GM21360 (cell line): ENCODE measurements at regions not wholly inside any gene's neighbourhood (a gene's known extent, or its start where the extent isn't known, plus 50 kb on each side); places are given as distances from the start of the nearest gene placed in this dataset.

ENCODE experiments used
- ATAC-seq: cut with Tn5 transposase; IDR thresholded peaks from one replicate; pipeline ENCODE4 v1.9.1; 2021; ENCODE audit warnings: mild to moderate bottlenecking, moderate library complexity; ENCODE audit not compliant: unreplicated experiment

DNA sequence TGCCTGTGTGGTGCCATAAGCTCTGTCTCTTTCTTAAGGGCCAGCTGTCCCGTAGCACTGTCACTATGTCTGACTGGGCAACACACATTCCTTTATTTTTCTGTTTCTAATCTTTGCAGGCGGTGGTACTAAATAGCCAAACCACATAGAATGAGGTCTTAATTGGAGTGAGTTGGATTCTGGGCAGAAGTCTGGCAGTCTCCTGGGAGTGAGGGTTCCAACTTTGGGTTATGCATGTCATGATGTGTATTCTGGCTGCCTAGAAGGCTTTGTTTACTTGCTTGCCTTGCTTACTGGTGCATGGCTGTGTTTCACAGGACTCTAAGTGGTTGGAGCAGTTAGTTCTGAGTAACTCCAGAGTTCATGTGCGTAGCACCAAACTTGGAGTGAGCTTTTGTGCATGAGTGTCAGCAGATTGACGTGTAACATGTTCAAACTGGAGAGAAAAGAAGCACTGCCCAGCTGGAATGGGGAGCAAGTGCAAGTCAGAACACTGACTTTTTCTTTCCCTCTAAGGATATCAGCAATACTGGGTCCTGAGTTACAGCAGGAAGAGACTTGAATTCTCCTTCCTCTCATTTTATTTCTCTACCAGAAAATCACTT lies 185.8 kb downstream of the PCSK1 start:
- ATAC-seq: no peak

DNA sequence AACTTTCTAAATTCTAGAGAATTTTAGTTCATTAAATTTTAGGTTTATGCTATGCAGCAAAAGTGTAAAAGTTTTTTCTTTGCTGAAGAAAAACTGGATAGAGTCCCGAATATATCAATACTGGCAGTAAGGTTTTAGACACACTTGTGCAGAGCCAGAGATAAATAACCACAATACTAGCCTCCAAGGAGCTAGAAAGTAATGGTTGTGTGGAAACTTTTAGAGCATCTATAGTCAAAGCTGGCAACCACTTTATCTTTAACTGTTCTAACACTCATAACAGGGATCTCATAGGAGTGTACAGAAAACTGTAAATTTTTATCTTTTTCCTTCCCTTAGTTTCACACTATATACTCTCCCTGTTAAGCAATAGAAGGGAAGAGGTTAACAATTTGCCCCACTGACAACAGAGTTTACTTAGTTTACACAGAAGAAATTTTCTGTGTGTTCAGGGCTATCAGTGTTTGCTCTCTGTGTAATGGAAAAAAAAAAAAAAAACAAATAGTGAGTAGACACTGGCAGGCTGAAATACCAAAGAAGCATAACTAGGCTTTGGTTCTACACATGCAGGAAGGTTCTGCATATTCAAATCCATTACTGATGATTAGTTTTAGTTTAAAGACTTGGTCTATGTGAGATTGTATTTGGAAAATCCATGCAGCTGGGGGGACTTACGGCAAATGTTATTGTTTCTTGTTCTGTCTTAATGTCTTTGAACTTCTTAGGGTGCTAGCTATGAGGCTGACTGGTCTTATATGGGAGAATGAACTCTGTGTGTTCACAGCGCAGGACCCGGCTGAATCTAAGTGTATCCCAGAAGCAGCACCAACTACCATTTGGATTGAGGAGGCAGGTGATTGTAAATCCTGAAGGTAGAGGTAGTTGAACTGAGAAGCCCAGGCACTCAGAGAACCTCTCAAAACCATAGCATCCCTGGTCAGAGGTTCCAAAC lies 187.6 kb downstream of the PCSK1 start:
- ATAC-seq: no peak

DNA sequence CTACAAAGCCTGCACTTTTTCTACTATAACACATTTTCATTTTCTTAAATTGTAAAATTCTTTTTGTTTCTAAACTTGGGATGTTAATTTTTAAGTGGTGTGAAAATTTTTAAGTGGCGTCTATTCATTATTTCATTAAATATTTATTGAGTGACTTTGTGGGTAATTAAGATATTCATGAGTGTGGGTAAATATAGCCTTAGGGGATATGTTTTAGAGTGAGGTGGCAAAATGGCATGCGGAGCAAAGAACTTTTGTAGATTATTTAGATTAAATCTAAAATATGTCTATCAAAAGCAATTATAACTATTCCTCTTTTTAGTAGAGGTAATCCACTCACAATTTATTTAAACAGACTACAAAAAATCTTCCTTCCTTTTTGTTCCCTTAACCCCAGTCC lies 188.4 kb downstream of the PCSK1 start:
- no peak for ATAC-seq

DNA sequence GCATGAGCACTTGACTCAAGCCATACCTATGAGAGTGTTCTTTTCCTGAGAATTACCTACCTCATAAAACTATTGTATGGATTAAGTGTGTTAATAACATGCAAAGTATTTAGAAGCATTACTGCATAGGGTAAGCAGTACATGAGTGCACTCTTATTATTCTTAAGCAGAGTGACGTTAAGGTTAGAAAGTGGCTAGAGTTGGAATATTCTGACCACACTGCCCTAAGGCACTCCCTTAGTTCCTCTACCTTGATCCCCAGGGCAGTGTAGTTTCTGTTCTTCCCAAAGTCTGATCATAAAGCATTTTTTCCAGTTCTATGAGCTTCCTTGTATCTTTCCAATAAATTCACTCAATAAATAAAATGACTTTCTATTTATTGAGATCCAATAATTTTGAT lies 189.2 kb downstream of the PCSK1 start:
- ATAC-seq: no peak

DNA sequence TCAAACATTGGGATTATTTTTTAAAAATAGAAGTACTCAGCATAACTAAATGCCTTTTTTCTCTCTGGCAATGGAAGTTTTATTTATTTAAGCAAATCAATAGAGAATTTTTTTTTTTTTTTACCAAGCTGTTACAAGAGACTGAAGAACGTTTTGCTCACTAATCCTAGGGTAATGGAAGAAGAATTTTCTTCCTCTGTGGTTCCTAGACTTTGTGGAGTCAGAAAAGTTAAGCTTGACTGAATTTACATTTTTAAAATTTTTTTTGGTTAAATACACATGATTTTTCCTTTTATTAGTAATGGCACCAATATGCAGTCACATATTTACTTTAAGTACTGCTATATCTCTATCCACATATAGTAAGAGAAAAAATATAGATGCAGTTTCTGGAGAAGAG lies 189.8 kb downstream of the PCSK1 start:
- no peak for ATAC-seq

DNA sequence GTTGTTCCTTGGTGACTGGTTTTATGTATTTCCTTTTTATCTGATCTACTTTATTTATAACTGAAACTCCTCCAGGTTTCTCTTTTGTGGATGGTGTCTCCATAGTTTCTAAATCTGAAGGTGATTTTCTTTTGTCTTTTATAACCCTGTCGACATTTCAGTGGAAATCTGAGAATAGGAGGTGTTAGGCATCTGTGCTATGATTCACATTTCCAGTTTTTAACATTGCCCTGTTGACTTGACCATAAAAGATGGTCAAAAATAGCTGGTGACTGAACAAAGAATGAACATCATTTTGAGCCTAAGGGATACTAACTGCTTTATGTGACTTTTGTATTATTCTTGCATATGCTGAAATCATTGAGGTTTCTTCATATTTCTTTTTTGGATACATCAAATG lies 190.5 kb downstream of the PCSK1 start:
- no peak for ATAC-seq

DNA sequence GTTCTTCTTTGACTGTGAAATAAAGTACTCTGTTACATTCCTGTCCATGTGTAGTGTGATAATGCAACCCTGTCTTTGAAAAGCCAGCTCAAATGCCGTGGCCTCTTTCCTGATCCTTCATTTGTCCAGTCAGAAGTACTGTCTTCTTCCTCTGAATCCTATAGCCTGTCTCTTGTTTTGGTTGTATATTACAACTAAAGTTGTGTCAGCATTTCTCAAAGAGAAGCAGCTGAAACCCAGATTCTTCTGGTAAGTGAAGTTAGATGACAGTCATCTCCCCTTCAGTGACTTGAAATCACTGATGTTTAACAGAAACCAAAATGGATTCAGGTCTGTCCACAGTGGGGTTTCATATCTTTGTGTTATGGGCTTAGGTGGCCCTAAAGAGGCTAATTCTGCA lies 196.2 kb downstream of the PCSK1 start:
- ATAC-seq: no peak

DNA sequence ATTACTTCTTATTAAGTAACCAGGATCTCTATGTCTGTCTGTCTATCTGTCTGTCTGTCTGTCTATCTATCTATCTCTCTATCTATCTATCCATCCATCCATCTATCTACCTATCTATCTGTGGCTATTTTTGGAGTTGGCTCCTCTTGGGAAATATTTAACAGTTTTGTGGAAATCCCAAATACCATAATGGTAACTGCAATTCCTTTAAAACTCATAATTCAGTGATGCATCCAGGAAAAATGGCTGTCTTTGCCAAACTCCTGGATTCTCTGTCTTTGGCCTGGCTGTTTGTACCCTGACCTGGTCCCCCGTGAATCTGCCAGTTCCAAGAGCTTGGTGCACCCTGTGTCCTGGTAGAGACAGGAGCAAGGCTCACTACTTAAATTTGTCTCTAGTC lies 197.0 kb downstream of the PCSK1 start:
- ATAC-seq: no peak

DNA sequence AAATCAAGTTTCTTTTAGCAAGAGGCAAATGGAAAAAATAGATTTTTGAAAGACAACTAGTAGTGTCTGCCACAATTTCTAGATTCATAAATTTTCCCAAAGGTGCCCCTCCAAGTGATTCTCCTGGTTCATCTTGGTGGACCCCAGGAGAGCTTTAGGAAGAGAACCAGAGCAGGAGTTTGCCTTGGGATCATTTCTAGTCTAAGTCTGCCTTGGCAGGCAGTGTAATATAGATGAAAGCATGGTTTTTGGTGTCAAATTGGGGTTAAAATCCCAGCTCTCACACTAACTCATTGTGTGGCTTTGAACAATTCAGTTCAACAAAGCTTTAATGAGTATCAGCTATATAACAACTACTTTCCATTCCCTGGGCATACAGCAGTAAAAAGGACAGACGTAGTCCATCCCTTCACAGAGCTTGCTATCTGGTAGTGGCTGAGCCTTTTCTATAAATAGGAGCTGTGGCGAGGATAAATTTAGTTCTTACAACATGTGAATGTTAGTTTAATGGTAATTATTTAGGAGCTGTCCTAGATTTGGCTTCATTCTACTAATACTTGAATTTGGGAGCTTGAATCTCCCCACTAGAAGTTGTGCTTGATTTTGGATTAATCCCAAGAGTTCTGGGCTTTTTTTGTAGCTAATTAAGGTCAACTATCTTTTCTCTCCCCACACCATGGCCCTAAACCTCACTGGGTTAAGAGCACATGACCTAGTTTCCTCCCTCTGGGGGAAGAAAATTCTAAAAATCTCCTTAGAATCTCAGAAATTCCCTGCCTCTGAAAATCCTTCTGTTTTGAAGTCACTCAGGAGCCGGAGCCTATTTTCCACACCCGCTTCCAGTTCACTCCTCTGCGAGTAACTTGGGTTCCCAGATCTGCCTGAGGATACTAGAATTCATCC lies 197.8 kb downstream of the PCSK1 start:
- no peak for ATAC-seq

DNA sequence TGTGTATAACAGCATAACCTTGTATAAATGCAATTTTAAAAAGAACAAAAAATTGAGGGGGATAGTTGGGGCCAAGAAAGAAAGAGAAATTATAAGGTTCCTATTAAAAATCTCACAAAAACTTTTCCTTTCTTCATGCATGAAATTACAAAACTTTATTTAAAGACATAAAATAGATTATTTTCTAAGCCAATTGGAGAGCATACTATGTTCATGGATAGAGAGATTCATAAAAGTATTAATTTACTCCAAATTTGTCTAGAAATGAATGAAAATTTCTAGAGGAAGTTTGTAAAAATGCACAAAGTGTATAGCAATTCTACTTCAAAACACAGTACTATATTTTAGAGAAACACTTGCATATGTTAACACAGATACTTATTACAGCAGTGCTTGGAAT lies 200.4 kb downstream of the PCSK1 start:
- ATAC-seq: no peak

DNA sequence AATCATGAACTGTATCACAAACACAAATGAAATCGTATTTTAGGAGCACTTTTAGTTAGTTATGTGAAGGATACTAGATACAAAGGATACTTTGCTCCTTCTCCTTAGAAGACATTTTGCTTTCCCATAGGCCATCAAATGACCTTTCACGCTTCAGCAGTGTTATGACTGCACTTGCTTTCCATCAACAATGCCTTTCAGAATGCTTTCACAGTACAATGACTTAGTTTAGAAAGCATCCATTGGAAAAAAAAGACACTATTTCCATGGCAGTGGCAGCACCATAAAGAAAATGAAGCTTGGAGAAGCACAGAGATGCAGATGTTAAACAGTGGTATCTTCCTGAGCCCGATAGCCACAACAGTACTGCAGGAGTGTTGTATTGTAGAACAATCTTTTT lies 203.9 kb downstream of the PCSK1 start:
- no peak for ATAC-seq

DNA sequence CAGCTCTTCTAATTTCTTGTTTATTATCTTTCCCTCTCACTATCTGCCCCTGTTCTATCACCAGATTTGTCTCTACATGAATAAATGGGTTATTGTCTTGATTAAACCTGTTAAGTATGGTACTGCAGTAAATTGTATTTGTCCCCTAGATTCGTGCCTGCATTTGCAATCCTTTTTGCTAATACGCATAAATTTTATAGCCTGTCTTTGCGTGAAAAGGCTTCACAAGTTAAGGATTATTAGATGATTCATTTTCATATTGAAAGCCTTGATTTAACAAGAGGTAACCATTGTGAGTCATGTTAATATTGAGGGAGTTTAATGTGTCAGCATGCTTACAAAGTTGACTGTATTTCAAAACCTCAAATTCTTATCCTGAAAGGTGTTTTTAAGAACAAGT lies 204.6 kb downstream of the PCSK1 start:
- ATAC-seq: no peak

DNA sequence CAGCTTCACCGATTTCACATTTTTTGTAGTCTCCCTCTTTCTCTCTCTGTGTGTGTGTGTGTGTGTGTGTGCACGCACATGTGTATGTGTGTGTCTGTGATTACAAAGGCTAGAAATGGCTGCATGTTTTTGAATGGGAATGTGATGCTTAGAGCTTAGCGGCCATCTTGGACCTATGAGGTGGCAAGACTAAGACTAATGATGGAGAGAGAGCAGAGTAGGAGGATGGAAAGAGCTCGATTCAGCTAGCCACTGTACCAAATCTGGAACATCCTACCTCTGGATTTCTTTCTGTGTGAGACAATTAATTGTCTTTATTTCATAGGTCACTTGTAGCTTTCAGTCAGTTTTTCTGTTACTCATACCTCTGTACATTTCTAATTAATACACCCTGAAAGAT lies 205.1 kb downstream of the PCSK1 start:
- ATAC-seq: no peak

DNA sequence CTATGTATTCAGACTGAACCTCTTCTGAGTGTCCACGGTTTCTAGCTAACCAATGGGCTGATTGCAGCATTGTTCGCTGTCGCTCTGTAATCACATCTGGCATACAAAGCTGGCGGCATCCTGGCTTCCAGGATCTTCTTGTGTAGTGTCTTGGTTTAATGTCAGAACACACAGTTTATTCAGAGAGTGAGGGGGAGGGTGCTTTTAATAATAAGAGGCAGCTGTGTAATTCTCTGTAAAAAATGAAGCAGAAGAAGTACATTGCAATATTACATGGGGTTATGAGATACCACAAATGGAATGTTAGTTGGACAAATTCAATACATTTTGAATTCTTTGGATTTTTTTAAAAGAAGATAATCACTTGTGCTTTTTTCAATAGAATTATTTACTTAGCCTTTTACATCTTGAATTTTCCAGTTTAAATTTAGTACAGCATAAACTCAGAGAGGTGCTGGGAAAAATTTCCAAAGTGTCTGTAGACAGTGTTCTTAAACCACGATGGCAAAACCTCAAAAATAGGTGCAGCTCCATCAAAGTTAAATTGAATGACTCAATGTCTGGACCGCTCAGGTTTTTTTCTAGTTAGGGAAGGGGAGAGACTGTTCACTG lies 206.0 kb downstream of the PCSK1 start:
- no peak for ATAC-seq

DNA sequence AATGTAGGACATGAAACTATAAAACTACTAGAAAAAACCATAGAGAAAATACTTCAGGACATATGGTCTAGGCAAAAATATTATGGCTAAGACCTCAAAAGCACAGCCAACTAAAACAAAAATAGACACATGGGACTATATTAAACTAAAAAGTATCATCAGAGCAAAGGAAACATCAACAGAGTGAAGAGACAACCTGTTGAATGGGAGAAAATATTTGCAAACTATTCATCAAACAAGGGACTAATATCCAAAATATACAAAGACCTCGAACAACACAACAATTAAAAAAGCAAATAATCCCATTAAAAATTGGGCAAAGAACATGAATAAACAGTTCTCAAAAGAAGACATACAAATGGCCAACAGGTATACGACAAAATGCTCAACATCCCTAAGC lies 210.9 kb downstream of the PCSK1 start:
- no peak for ATAC-seq

DNA sequence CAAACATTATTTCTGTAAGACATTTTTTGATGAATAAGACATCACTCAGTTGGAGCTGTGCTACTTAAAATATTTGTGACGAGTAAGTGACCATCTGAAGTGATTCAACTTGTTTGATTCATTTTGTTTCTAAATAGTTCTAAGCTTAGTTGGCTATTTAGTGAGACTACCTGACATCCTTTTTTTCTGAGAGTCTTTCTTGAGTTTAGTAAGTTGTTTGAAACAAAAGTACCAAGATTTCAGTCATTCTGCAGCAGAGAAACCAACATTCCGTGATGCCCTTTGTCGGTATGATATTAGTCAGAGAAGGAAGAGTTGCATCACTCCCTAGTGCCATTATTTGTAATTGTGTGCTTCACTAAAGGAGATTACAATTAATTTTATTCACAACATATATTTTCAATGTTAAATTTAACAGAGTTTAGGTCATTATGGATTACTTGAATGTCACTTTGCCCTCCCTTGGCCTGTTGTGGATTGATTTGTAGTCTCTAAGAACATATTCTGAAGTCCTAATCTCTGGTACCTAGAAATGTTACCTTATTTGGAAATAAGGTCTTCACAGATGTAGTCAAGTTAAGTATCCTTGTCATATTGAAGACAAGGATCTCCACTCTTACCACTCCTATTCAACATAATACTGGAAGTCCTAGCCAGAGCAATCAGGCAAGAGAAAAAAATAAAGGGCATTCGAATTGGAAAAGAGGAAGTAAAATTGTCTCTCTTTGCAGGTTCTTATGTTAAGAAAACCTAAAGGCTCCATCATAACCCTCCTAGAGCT lies 212.2 kb downstream of the PCSK1 start:
- ATAC-seq: no peak

DNA sequence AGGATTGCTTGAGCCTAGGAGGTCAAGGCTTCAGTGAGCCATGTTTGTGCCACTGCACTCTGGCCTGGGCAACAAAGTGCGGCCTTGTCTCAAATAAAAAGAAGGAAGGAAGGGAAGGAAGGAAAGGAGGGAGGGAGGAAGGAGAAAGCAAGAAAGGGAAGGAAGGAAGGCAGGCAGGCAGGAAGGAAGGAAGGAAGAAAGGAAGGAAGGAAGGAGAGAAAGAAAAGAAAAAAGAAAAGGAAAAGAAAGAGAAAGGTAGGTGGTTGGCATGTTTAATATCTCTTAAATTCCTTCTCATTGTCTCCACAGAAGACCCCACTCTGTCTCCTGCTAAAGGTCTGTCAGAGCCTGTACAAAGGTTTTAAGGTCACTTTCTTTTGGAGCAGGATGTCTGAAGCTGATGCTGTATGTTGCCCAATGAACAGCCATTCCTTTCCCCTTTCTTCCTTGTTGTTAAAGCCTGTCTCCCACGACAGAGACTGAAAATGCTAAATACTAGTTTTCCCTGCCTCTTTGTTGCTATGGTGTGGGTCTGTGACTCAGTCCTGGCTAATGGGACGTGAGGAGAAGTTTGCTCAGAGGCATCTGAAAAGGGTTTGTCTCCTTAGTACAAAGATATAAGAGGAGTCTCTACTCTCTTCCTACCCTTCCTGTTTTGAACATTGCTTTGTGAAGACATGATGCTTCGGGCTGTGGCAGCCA lies 213.3 kb downstream of the PCSK1 start:
- ATAC-seq: no peak

DNA sequence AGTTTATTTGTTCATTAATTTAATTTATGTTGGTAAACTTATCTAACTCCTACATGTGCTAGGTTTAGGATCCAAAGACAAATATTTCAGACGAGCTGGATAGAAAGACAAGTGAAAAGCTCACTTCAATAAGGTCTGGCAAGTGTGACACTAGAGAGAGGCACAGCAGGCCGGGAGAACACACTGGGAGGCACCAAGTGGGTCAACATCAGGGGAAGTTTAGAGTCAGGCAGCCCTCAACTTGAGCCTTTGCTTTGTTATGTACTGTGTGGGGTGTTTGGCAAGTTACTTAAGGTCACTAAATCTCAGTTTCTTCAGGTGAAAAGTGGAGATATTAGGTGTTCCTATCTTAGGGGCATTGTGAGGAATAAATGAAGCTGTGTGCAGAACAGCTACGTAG lies 214.4 kb downstream of the PCSK1 start:
- no peak for ATAC-seq

DNA sequence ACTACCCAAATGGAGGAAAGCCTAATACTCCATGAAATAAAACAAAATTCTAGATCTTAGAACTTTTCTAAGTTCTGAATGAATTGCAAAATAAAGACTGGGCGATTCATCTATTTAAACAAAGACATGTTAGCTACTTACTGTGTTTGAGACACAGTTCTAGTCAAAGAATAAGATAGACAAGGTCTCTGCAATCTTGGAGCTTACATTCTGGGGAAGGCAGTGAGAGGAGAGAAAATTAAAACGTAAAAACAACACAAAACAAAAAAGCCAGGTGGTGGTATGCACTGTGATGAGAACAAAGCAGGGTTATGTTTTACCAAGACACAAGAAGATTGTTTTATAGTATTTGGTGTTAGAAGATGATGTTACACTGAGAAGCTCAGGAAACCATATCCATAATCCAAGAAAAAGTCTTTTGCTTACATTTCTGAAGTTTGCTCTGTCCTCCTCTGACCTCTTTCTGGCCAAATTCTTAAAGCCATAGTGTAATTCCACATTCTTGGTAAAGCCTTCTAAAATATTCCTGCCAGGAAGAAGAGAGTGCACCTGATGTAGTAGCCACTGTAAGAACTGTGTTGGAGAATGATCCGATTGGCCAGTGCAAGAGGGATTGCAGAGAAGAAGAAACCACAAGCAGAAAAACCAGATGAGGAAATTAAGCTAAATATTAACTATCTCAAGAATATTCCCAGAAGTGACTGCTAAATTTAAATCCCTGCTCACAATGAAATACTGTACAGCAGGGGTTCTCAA lies 218.4 kb downstream of the PCSK1 start:
- no peak for ATAC-seq
